ENCODE measurements at regions not wholly inside any gene's neighbourhood (a gene's known extent, or its start where the extent isn't known, plus 50 kb on each side); places are given as distances from the start of the nearest gene placed in this dataset.
"Not testable (repeated sequence)": the region's sequence is repeated elsewhere in the genome, so short reads cannot be mapped to it uniquely, and the experiment has no call there.

DNA sequence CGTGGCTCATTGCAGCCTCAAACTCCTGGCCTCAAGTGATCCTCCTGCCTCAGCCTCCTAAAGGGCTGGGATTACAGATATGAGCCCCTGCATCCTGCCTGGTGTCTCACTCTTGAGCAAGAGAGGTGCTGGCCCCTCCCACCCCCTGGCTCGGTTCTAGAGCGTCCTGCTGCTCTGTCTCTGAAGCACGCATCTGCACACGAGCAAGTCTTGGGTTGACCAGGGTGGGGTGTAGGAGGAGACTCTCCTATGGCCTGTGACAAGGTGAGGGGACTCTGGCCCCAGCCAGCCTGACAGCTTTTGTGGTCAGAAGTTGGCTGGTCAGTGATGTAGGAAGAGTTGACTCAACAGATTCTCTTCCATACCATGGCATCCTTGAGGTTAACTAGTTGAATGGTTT lies 110.7 kb upstream of the CARD11 start:
- H3K4me3 ChIP-seq (ENCODE audit: low read depth, low read length) = no peak overlapping the region
- DNase-seq (ENCODE audit: low read depth) = no peak
- TF ChIP-seq, protein P1, sequence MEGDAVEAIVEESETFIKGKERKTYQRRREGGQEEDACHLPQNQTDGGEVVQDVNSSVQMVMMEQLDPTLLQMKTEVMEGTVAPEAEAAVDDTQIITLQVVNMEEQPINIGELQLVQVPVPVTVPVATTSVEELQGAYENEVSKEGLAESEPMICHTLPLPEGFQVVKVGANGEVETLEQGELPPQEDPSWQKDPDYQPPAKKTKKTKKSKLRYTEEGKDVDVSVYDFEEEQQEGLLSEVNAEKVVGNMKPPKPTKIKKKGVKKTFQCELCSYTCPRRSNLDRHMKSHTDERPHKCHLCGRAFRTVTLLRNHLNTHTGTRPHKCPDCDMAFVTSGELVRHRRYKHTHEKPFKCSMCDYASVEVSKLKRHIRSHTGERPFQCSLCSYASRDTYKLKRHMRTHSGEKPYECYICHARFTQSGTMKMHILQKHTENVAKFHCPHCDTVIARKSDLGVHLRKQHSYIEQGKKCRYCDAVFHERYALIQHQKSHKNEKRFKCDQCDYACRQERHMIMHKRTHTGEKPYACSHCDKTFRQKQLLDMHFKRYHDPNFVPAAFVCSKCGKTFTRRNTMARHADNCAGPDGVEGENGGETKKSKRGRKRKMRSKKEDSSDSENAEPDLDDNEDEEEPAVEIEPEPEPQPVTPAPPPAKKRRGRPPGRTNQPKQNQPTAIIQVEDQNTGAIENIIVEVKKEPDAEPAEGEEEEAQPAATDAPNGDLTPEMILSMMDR (IDR thresholded peaks at IDR 0.05; ENCODE audit: low read depth, low read length, missing control alignments) = no peak

DNA sequence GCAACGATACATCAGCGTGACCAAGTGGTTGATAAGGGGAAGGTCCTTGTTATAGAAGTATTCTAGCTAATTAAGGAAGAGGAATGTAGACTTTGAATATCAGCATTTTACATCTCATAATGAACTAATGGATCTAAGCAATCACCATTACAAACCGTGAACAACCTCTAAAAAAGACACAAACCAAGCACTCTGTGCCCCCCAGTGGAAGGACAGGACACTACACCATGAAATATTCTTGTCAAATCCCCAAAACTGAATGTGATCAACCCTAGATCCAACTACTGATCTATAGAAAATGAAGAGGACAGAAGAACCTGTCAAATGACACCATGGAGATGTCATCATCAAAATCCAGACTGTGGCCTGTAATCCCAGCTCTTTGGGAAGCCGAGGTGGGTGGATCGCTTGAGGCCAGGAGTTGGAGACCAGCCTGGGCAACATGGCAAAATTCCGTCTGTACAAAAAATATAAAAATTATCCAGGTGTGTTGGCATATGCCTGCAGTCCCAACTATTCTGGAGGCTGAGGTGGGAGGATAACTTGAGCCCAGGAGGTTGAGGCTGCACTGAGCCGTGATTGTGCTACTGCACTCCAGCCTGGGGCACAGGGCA lies 111.3 kb upstream of the CARD11 start:
- TF ChIP-seq, protein P1 (IDR thresholded peaks at IDR 0.05; ENCODE audit: low read depth, low read length, missing control alignments) = peak; percentile 77
- peak; percentile 34 for DNase-seq (ENCODE audit: low read depth)
- no peak overlapping the region for H3K4me3 ChIP-seq (ENCODE audit: low read depth, low read length)

DNA sequence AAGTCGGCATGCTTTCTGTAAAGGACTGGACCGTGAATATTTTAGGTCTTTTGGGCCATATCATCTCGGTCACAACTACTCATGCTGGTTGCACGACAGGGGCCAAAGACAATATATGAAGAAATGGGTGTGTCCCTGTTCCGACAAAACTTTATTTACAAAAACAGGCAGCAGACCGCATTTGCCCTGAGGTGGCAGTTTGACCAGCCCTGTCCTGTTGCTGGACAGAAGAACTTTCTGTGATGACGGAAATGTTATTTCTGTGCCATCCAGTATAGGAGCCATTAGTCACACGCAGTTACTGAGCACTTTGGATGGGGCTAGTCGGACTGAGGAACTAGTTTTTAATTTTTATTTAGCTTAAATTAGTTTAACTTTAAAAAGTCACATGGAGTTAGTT lies 112.8 kb upstream of the CARD11 start:
- TF ChIP-seq, protein P1 (IDR thresholded peaks at IDR 0.05; ENCODE audit: low read depth, low read length, missing control alignments) = no peak
- DNase-seq (ENCODE audit: low read depth) = no peak
- H3K4me3 ChIP-seq (ENCODE audit: low read depth, low read length) = no peak overlapping the region

DNA sequence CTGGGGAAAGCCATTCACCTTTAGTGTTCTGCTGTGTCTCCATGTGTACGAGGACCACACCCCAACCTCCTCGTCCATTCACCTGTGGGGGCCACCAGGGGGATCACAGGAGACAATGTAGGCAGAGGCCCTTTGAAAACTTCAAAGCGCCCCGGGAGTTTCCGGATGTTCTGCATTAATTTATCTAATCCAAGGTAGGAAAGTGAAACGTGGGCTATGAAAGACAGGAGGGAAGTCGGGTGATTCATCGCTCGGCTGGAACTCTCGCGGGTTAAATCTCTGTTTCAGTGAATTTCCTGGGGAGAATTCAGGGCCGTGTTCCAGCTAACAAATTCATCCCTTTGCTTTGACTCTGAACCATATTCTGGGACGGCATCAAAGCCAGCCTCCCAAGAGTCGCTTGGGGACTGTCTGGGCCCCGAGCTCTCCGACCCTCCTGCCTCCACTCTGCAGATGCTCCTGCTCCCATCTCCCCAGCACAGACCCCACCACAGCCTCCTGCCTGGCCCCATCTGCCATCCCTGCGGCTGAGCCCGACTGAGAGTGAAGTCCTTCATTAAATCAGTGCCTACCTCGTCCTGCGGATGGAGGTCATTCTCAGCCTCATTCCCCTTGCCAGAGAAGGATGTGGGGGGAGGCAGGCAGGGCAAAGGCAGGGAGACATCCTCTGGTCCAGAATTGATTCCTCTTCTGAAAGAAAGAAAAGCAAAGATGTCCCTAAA lies 114.1 kb upstream of the CARD11 start:
- TF ChIP-seq, protein P1 (IDR thresholded peaks at IDR 0.05; ENCODE audit: low read depth, low read length, missing control alignments) = no peak
- no peak for DNase-seq (ENCODE audit: low read depth)

DNA sequence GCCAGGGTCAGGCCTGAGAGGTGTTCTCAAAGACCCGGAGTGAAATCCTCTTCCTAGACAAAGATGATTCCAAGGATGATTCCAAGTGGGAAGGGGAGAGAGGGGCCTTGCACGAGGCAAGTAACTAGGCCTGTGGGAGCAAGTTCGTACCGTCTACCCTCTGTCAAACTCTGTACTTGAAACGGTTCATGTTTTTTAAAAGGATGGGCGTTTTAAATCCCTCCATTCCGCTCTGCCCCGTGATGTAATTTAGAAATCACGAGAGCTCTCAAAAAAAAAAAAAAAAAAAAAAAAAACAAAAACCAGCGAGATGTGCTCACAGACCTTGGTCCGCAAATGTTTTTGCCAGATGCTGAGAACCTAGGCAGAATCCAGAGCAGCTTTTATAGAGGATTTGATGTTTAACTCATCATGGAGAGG lies 114.7 kb upstream of the CARD11 start:
- no peak for DNase-seq (ENCODE audit: low read depth)
- no peak overlapping the region for H3K4me3 ChIP-seq (ENCODE audit: low read depth, low read length)
- TF ChIP-seq, protein P1 (IDR thresholded peaks at IDR 0.05; ENCODE audit: low read depth, low read length, missing control alignments) = no peak

More for the DNA sequence above, 114.1 kb upstream of the CARD11 start:
- H3K4me3 ChIP-seq (ENCODE audit: low read depth, low read length) = no peak overlapping the region

DNA sequence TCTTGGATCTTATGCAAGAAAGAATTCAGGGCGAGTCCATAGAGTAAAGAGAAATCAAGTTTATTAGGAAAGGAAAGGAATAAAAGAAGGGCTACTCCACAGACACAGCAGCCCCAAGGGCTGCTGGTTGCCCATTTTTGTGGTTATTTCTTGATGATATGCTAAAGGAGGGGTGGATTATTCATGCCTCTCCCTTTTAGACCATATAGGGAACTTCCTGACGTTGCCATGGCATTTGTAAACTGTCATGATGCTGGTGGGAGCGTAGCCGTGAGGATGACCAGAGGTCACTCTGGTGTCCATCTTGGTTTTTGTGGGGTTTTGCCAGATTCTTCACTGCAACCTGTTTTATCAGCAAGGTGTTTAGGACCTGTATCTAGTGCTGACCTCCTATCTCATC lies 115.4 kb upstream of the CARD11 start:
- DNase-seq (ENCODE audit: low read depth) = no peak
- H3K4me3 ChIP-seq (ENCODE audit: low read depth, low read length) = no peak overlapping the region
- TF ChIP-seq, protein P1 (IDR thresholded peaks at IDR 0.05; ENCODE audit: low read depth, low read length, missing control alignments) = no peak

DNA sequence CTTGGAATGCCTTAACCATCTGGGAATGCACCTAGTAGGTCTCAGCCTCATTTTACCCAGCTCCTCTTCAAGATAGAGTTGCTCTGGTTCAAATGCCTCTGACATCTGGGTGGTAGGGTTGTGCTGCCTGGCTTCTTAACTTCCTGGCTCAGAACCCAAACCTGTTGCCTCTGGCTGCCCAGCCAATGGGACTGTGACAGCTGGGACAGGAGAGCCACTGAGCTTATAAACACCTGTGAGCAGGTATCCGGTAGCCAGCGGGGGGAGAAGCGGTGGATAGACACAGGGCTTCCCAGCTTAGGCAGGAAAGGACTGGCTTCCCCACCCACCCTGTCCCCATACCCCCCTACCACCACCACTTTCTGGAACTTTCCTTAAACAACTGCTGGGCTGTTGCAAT lies 115.8 kb upstream of the CARD11 start:
- TF ChIP-seq, protein P1 (IDR thresholded peaks at IDR 0.05; ENCODE audit: low read depth, low read length, missing control alignments) = no peak
- DNase-seq (ENCODE audit: low read depth) = no peak
- no peak overlapping the region for H3K4me3 ChIP-seq (ENCODE audit: low read depth, low read length)

DNA sequence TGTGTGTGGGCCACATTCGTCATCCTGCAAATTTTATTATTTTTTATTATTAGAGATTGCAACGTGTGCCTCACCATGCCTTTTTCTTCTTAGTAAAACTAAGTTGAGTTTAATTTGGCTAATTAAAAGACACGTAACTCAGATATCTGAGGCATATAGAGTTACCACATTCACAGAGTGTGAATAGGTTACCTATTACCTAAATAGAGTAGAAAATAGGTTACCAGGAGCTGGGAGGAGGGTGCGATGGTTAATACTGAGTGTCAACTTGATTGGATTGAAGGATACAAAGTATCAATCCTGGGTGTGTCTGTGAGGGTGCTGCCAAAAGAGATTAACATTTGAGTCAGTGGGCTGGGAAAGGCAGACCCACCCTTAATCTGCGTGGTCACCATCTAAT lies 116.3 kb upstream of the CARD11 start:
- H3K4me3 ChIP-seq (ENCODE audit: low read depth, low read length); DNase-seq (ENCODE audit: low read depth): not testable (repeated sequence)
